Nephron (organoid): ENCODE measurements at regions not wholly inside any gene's neighbourhood (a gene's known extent, or its start where the extent isn't known, plus 50 kb on each side); places are given as distances from the start of the nearest gene placed in this dataset.

Experiments used
- H3K27ac Mint-ChIP-seq, 3 experiments: 2 replicates each; pipeline ENCODE4 v1.8.0; 2020; ENCODE audit warnings: mixed read lengths in 3 of 3, mild to moderate bottlenecking in 2 of 3, moderate library complexity in 1 of 3
- H3K27me3 Mint-ChIP-seq: 2 replicates; pipeline ENCODE4 v1.8.0; 2021; ENCODE audit warnings: low read depth, mild to moderate bottlenecking, moderate library complexity, mixed read lengths
- H3K36me3 Mint-ChIP-seq: 2 replicates; pipeline ENCODE4 v1.8.0; 2020; ENCODE audit warnings: low read depth, mixed read lengths
- H3K4me1 Mint-ChIP-seq: 2 replicates; pipeline ENCODE4 v1.8.0; 2020; ENCODE audit warnings: mixed read lengths
- H3K4me3 Mint-ChIP-seq, 3 experiments: 2 replicates each; pipeline ENCODE4 v1.8.0; 2020; ENCODE audit warnings: mild to moderate bottlenecking in 3 of 3, mixed read lengths in 3 of 3, moderate library complexity in 2 of 3
- H3K9me3 Mint-ChIP-seq: 2 replicates; pipeline ENCODE4 v1.8.0; 2020; ENCODE audit warnings: mixed read lengths
- CTCF ChIP-seq, 3 experiments: fragments of 200-600 bp; sonication (generic); IDR thresholded peaks; one replicate each; pipeline ENCODE4 v1.5.0; 2021; ENCODE audit warnings: antibody characterized with exemption in 3 of 3; ENCODE audit not compliant: unreplicated experiment in 3 of 3

DNA sequence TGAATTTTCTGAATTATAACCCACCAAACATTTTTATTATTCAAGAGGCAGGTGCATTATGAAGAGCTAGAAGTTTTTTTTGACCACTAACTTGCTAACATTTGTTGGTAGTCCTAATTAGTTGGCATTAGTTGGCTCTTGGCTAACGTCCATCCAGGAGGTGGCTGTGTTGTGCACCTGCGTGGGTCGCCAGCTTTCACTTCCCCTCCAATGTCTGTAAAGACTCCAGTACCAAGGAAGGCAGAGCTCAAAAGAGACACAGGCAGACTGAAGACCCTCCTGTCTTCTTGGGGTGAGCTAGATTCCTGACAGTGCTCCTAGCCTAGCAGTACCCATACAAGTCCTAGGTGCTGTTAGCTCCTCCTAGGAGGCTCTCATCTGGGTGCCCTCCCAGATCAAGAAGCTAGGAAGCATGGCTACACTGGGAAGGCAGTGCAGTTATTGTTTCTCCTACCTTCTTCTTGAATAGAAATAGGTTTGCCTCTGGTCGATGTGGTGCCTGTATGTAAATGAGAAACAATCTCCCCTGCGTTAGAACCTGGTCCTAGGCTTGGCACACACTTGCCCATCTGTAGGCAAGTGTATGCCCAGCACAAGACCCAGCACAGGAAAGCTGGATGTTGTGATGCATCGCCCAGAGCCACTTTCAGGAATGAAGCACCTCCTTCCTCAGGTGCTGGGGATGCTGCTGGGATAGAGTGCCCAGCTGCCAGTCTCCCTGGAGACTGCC is 190.9 kb downstream of the ICE1 start:
- no peak for TF ChIP-seq CTCF (IDR thresholded peaks at IDR 0.05; ENCODE audit: unreplicated experiment in 3 of 3)
- H3K9me3 Mint-ChIP-seq = peaks cover 8% of the 10 kb centered on the region
- H3K27ac Mint-ChIP-seq = no peak overlapping the region
- peaks cover 20% of the 10 kb centered on the region for H3K4me1 Mint-ChIP-seq
- no peaks in the 10 kb centered on the region for H3K36me3 Mint-ChIP-seq
- peaks cover 7% of the 10 kb centered on the region for H3K27me3 Mint-ChIP-seq
- H3K4me3 Mint-ChIP-seq = no peak overlapping the region

GRCh38 chr5:5612096-5612495 is 189.6 kb downstream of the ICE1 start:
- Mint-ChIP-seq H3K4me1 (peaks cover 14% of the 10 kb centered on the region), H3K9me3 (peaks cover 8% of the 10 kb centered on the region), H3K27me3 (peaks cover 7% of the 10 kb centered on the region), H3K27ac (no peak overlapping the region), H3K4me3 (no peak overlapping the region), H3K36me3 (no peaks in the 10 kb centered on the region)
- TF ChIP-seq CTCF (IDR thresholded peaks at IDR 0.05; ENCODE audit: unreplicated experiment in 3 of 3) = no peak

- Mint-ChIP-seq H3K27ac (no peak overlapping the region), H3K4me1 (no peaks in the 10 kb centered on the region), H3K27me3 (peaks cover 7% of the 10 kb centered on the region), H3K4me3 (no peak overlapping the region), H3K36me3 (no peaks in the 10 kb centered on the region), H3K9me3 (peaks cover 8% of the 10 kb centered on the region)
- TF ChIP-seq CTCF (IDR thresholded peaks at IDR 0.05; ENCODE audit: unreplicated experiment in 3 of 3) = no peak
Measured at GRCh38 chr5:5609935-5610334, 187.5 kb downstream of the ICE1 start.

GRCh38 chr5:5605170-5605764 is 182.8 kb downstream of the ICE1 start:
- Mint-ChIP-seq H3K36me3 (no peaks in the 10 kb centered on the region), H3K27me3 (no peaks in the 10 kb centered on the region), H3K27ac (no peak overlapping the region), H3K4me3 (no peak overlapping the region), H3K9me3 (no peaks in the 10 kb centered on the region), H3K4me1 (no peaks in the 10 kb centered on the region)
- TF ChIP-seq CTCF (IDR thresholded peaks at IDR 0.05; ENCODE audit: unreplicated experiment in 3 of 3) = no peak

DNA sequence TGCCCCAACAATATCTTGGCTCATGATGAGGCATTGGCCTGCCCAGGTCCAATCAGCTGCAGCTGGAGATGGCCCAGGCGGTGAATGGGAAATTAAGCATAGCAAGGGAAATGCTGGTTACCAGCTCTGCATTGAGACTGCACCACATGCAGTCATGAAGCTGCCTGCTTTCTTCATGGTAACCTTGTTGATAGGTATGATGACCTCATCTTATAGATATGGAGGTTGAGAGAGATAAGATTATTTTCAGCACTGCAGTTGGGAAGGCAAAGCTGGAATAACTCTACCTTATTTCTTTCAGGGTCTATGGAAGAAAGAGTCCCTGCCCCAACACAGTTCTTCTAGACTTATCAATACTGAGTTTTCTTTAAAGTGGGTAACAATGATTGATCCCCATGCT is 180.1 kb downstream of the ICE1 start:
- H3K4me1 Mint-ChIP-seq = no peaks in the 10 kb centered on the region
- no peaks in the 10 kb centered on the region for H3K9me3 Mint-ChIP-seq
- H3K36me3 Mint-ChIP-seq = no peaks in the 10 kb centered on the region
- no peak overlapping the region for H3K27ac Mint-ChIP-seq
- H3K4me3 Mint-ChIP-seq = no peak overlapping the region
- no peak for TF ChIP-seq CTCF (IDR thresholded peaks at IDR 0.05; ENCODE audit: unreplicated experiment in 3 of 3)
- no peaks in the 10 kb centered on the region for H3K27me3 Mint-ChIP-seq
